GM12878 (cell line): ENCODE measurements at regions not wholly inside any gene's neighbourhood (a gene's known extent, or its start where the extent isn't known, plus 50 kb on each side); places are given as distances from the start of the nearest gene placed in this dataset.

Experiments
- ATAC-seq: fragments of 200-7000 bp; cut with Tn5 transposase; 3 replicates; pipeline ENCODE4 v1.9.1; 2020; ENCODE audit warnings: mild to moderate bottlenecking, moderate library complexity
- BruUV-seq: library from RNA; stranded (reverse); fragments of 400-500 nt; replicated peaks from 2 replicates; lab custom pipeline; 2021; lab: Mats Ljungman, UMichigan
- CTCF ChIA-PET: fragments of 300-600 bp; sonication (Branson Sonifier 250); formaldehyde crosslinking; extraction: SDS; loops from one replicate; lab custom pipeline; 2021; ENCODE audit warnings: inconsistent platforms; lab: Yijun Ruan, JAX
- POLR2A ChIA-PET: fragments of 350-600 bp; formaldehyde crosslinking; extraction: SDS; loops from one replicate; lab custom pipeline; 2021; ENCODE audit warnings: inconsistent platforms; lab: Charles Lee
- RAD21 ChIA-PET: fragments of 300-600 bp; sonication (Branson Sonifier 250); formaldehyde crosslinking; loops from one replicate; lab custom pipeline; 2023; ENCODE audit warnings: antibody characterized with exemption; ENCODE audit not compliant: unreplicated experiment; lab: Charles Lee
- SMC1A ChIA-PET: fragments of 300-600 bp; sonication (Branson Sonifier 250); formaldehyde crosslinking; loops from one replicate; lab custom pipeline; 2023; ENCODE audit not compliant: unreplicated experiment, uncharacterized antibody; lab: Charles Lee
- DNase-seq: peaks from one replicate; pipeline ENCODE4 v3.0.0-alpha.2; 2011; ENCODE audit warnings: low read depth, low spot score
- FAIRE-seq: peaks from 3 replicates; lab custom pipeline; 2011; peaks lifted over from hg19 to GRCh38; lab: Jason Lieb, UNC
- H2AFZ ChIP-seq: 2 replicates; pipeline ENCODE4 v1.6.0; 2011; ENCODE audit warnings: low read depth, low read length, control low read depth; ENCODE audit not compliant: control insufficient read depth
- H3K27ac ChIP-seq: 2 replicates; pipeline ENCODE4 v1.5.1; 2011; ENCODE audit warnings: control low read depth; ENCODE audit not compliant: control insufficient read depth, insufficient read depth
- H3K27me3 ChIP-seq, 2 experiments: replicated peaks in 1 of 2; 2 replicates each; pipeline versions ENCODE4 v1.6.0 to v1.6.1; 2011; ENCODE audit warnings: low read length in 1 of 2; ENCODE audit not compliant: control insufficient read depth in 2 of 2, insufficient read depth in 2 of 2
- H3K36me3 ChIP-seq, 2 experiments: 2 replicates each; pipeline ENCODE4 v1.5.1; 2011; ENCODE audit warnings: low read length in 1 of 2; ENCODE audit not compliant: control insufficient read depth in 2 of 2, insufficient read depth in 2 of 2
- H3K4me1 ChIP-seq: 2 replicates; pipeline ENCODE4 v1.6.1; 2011; ENCODE audit warnings: mild to moderate bottlenecking, low read length, moderate library complexity, mixed read lengths; ENCODE audit not compliant: control insufficient read depth, insufficient read depth
- H3K4me2 ChIP-seq: 2 replicates; pipeline ENCODE4 v1.6.0; 2011; ENCODE audit warnings: control low read depth; ENCODE audit not compliant: control insufficient read depth, insufficient read depth
- H3K4me3 ChIP-seq: fragments of 200-600 bp; sonication (generic); 2 replicates; pipeline ENCODE4 v1.5.1; 2016
- H3K79me2 ChIP-seq: 2 replicates; pipeline ENCODE4 v1.6.0; 2011; ENCODE audit warnings: low read length; ENCODE audit not compliant: control insufficient read depth, insufficient read depth
- H3K9ac ChIP-seq: 2 replicates; pipeline ENCODE4 v1.8.0; 2011; ENCODE audit warnings: low read length, control low read depth, mixed read lengths; ENCODE audit not compliant: control insufficient read depth, insufficient read depth
- H3K9me3 ChIP-seq: replicated peaks from 3 replicates; pipeline ENCODE4 v1.5.1; 2011; ENCODE audit warnings: mild to moderate bottlenecking, low read length; ENCODE audit not compliant: control insufficient read depth, insufficient read depth
- H4K20me1 ChIP-seq: 2 replicates; pipeline ENCODE4 v1.6.0; 2011; ENCODE audit not compliant: control insufficient read depth, insufficient read depth
- BHLHE40 ChIP-seq, 2 experiments: fragments of 450-650 bp in 1 of 2; IDR thresholded peaks; 2 replicates each; pipeline ENCODE4 v1.6.1; 2011 to 2017; ENCODE audit warnings: low read depth in 2 of 2, borderline replicate concordance in 1 of 2, improper control_type of control experiment in 1 of 2, low read length in 1 of 2, mild to moderate bottlenecking in 1 of 2
- CREB1 ChIP-seq: IDR thresholded peaks from 2 replicates; pipeline ENCODE4 v1.6.1; 2012; ENCODE audit warnings: low read depth, mild to moderate bottlenecking, inconsistent platforms
- MEF2A ChIP-seq: IDR thresholded peaks from 2 replicates; pipeline ENCODE4 v1.6.1; 2011; ENCODE audit warnings: low read depth, mild to moderate bottlenecking, low read length, moderate library complexity; ENCODE audit not compliant: insufficient read depth
- RELA ChIP-seq: fragments of 450-650 bp; IDR thresholded peaks from 2 replicates; pipeline ENCODE4 v1.8.0; 2014; ENCODE audit warnings: borderline replicate concordance; ENCODE audit not compliant: partially characterized antibody
- SMAD5 ChIP-seq: IDR thresholded peaks from 2 replicates; pipeline ENCODE4 v1.6.1; 2016; ENCODE audit warnings: antibody characterized with exemption, low read depth
- USF1 ChIP-seq: IDR thresholded peaks from 2 replicates; pipeline ENCODE4 v1.6.1; 2011; ENCODE audit warnings: borderline replicate concordance, low read depth, mild to moderate bottlenecking, moderate library complexity, mixed read lengths, low read length; ENCODE audit not compliant: insufficient read depth; ENCODE audit errors: extremely low read length
- WRNIP1 ChIP-seq: IDR thresholded peaks from 2 replicates; pipeline ENCODE4 v1.6.1; 2011; ENCODE audit warnings: low read depth, low read length, improper control_type of control experiment, borderline replicate concordance
- ZNF274 ChIP-seq: IDR thresholded peaks from one replicate; pipeline ENCODE4 v1.8.0; 2011; ENCODE audit not compliant: insufficient read length, insufficient read depth
- ZZZ3 ChIP-seq: IDR thresholded peaks from 2 replicates; pipeline ENCODE4 v1.6.1; 2011; ENCODE audit warnings: low read depth; ENCODE audit not compliant: control insufficient read depth, insufficient read length
- WGBS: methylation state at CpG from one replicate; pipeline ENCODE4 v1.1.6; 2016; ENCODE audit warnings: low lambda C conversion rate; ENCODE audit not compliant: insufficient replicate concordance, insufficient coverage; ENCODE audit errors: missing lambda C conversion rate; 5-methylcytosine and 5-hydroxymethylcytosine counted together
- in situ Hi-C: fragments of 300-500 bp; cut with MboI; formaldehyde crosslinking; loops from 9 replicates; pipeline ENCODE4 v1.14.3; 2018; ENCODE audit warnings: mixed read lengths
- intact Hi-C: fragments of 100-400 bp; cut with micrococcal nuclease; formaldehyde crosslinking; loops from one replicate; pipeline ENCODE4 v1.14.2; 2022; ENCODE audit not compliant: unreplicated experiment
- TF ChIP-seq, protein P1 (sequence below): fragments of 450-650 bp; IDR thresholded peaks from 2 replicates; pipeline ENCODE4 v1.6.1; 2017; ENCODE audit warnings: antibody characterized with exemption, mild to moderate bottlenecking, moderate library complexity
- TF ChIP-seq, protein P2 (sequence below): IDR thresholded peaks from 2 replicates; pipeline ENCODE4 v1.6.1; 2012; ENCODE audit warnings: low read length, inconsistent platforms

DNA sequence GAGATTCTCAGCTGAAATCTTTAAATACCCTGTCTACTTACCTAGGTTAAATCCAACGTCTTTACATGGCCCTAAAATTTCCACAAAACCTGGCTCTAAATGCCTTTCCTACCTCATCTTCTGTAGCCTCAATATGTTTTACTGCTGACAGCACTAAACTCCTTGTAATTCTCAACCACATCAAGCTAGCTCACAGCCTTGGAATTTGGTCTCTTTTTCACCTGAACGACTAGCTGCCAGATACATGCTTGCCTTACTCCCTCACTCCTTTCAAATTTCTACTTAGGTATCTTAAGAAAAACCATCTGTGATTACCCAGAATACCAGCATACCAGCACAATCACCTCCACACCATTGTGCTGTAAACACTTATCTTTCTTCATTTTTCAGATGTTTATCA, 635.6 kb upstream of the PCDH10 start:
- H3K79me2 ChIP-seq = no peaks in the 10 kb centered on the region
- no peaks in the 10 kb centered on the region for H3K36me3 ChIP-seq
- no peak overlapping the region for H2AFZ ChIP-seq
- FAIRE-seq (no peak), DNase-seq (no peak), ATAC-seq (no peak)
- H3K9ac ChIP-seq = no peak overlapping the region
- intact Hi-C loops (no loop called here), in situ Hi-C loops (no loop called here)
- H3K27ac ChIP-seq = no peak overlapping the region
- no peaks in the 10 kb centered on the region for H3K27me3 ChIP-seq
- ChIA-PET SMC1A (no interaction called here), CTCF (interaction anchor here (0.9 kb wide), 1 partner anchor 15 kb away, joined by 3 read pairs; no protein-coding TSS in a partner anchor), POLR2A (no interaction called here), RAD21 (no interaction called here)
- 2% methylated on average over 2 of the region's 2 CpGs for WGBS
- no peaks in the 10 kb centered on the region for H4K20me1 ChIP-seq
- no peaks in the 10 kb centered on the region for H3K9me3 ChIP-seq
- no peak overlapping the region for H3K4me2 ChIP-seq
- BruUV-seq = no TSS peak
- TF ChIP-seq WRNIP1 (no peak), MEF2A (no peak), ZNF274 (no peak), CREB1 (no peak), USF1 (no peak), SMAD5 (no peak), BHLHE40 (IDR thresholded peaks at IDR 0.05; ENCODE audit: borderline replicate concordance in 1 of 2, low read depth in 2 of 2, low read length in 1 of 2) (no peak), ZZZ3 (no peak), RELA (no peak)
- TF ChIP-seq, protein P1, sequence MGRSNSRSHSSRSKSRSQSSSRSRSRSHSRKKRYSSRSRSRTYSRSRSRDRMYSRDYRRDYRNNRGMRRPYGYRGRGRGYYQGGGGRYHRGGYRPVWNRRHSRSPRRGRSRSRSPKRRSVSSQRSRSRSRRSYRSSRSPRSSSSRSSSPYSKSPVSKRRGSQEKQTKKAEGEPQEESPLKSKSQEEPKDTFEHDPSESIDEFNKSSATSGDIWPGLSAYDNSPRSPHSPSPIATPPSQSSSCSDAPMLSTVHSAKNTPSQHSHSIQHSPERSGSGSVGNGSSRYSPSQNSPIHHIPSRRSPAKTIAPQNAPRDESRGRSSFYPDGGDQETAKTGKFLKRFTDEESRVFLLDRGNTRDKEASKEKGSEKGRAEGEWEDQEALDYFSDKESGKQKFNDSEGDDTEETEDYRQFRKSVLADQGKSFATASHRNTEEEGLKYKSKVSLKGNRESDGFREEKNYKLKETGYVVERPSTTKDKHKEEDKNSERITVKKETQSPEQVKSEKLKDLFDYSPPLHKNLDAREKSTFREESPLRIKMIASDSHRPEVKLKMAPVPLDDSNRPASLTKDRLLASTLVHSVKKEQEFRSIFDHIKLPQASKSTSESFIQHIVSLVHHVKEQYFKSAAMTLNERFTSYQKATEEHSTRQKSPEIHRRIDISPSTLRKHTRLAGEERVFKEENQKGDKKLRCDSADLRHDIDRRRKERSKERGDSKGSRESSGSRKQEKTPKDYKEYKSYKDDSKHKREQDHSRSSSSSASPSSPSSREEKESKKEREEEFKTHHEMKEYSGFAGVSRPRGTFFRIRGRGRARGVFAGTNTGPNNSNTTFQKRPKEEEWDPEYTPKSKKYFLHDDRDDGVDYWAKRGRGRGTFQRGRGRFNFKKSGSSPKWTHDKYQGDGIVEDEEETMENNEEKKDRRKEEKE = no peak
- TF ChIP-seq, protein P2, sequence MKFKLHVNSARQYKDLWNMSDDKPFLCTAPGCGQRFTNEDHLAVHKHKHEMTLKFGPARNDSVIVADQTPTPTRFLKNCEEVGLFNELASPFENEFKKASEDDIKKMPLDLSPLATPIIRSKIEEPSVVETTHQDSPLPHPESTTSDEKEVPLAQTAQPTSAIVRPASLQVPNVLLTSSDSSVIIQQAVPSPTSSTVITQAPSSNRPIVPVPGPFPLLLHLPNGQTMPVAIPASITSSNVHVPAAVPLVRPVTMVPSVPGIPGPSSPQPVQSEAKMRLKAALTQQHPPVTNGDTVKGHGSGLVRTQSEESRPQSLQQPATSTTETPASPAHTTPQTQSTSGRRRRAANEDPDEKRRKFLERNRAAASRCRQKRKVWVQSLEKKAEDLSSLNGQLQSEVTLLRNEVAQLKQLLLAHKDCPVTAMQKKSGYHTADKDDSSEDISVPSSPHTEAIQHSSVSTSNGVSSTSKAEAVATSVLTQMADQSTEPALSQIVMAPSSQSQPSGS = no peak
- no peaks in the 10 kb centered on the region for H3K4me1 ChIP-seq
- H3K4me3 ChIP-seq = no peak overlapping the region
